H1 (cell line): ENCODE measurements at regions not wholly inside any gene's neighbourhood (a gene's known extent, or its start where the extent isn't known, plus 50 kb on each side); places are given as distances from the start of the nearest gene placed in this dataset.

Experiments
- CTCF ChIA-PET: fragments of 300-600 bp; sonication (Branson Sonifier 250); formaldehyde crosslinking; loops from one replicate; lab custom pipeline; 2021; ENCODE audit not compliant: partially characterized antibody; lab: Charles Lee
- POLR2A ChIA-PET: fragments of 300-600 bp; sonication (Branson Sonifier 250); formaldehyde crosslinking; loops from one replicate; lab custom pipeline; 2021; ENCODE audit warnings: inconsistent platforms; ENCODE audit not compliant: partially characterized antibody; lab: Charles Lee
- DNase-seq, 2 experiments: peaks; one replicate each; pipeline versions ENCODE4 v3.0.0 to v3.0.0-alpha.2; 2010 to 2022; ENCODE audit warnings: low spot score in 2 of 2, low read depth in 1 of 2, mixed read lengths in 1 of 2
- FAIRE-seq: peaks from 2 replicates; lab custom pipeline; 2011; peaks lifted over from hg19 to GRCh38; lab: Jason Lieb, UNC
- H2AFZ ChIP-seq: 2 replicates; pipeline ENCODE4 v1.8.1; 2012; ENCODE audit warnings: low read length, inconsistent platforms
- H2AK5ac ChIP-seq: 2 replicates; pipeline ENCODE4 v1.6.1; 2013; ENCODE audit warnings: low read depth, low read length
- H2BK120ac ChIP-seq: replicated peaks from 2 replicates; pipeline ENCODE3; 2013; ENCODE audit warnings: low read depth, low read length, inconsistent platforms
- H2BK12ac ChIP-seq: 2 replicates; pipeline ENCODE4 v1.6.1; 2013; ENCODE audit warnings: low read depth, low read length
- H2BK15ac ChIP-seq: 2 replicates; pipeline ENCODE4 v1.6.1; 2013; ENCODE audit warnings: low read length
- H2BK20ac ChIP-seq: 2 replicates; pipeline ENCODE4 v1.6.1; 2013; ENCODE audit warnings: low read length
- H2BK5ac ChIP-seq: 2 replicates; pipeline ENCODE4 v1.6.1; 2013; ENCODE audit warnings: low read depth, low read length
- H3K14ac ChIP-seq: 2 replicates; pipeline ENCODE4 v1.6.1; 2013; ENCODE audit warnings: inconsistent platforms; ENCODE audit not compliant: insufficient read length
- H3K18ac ChIP-seq: 2 replicates; pipeline ENCODE4 v1.6.1; 2013; ENCODE audit warnings: low read length; ENCODE audit errors: extremely low read depth
- H3K23ac ChIP-seq: 2 replicates; pipeline ENCODE4 v1.6.1; 2013; ENCODE audit warnings: inconsistent platforms; ENCODE audit not compliant: insufficient read length
- H3K23me2 ChIP-seq: 2 replicates; pipeline ENCODE4 v1.6.1; 2013; ENCODE audit warnings: low read depth, low read length
- H3K27ac ChIP-seq: 2 replicates; pipeline ENCODE4 v1.6.1; 2011; ENCODE audit warnings: low read depth, low read length, inconsistent platforms
- H3K27me3 ChIP-seq, 4 experiments: replicated peaks in 1 of 4; 1 replicate in 1 of 4; 2 replicates in 3 of 4; pipeline versions ENCODE4 v1.6.1 to v1.8.1; 2011 to 2013; ENCODE audit warnings: low read length in 3 of 4, mild to moderate bottlenecking in 3 of 4, inconsistent platforms in 2 of 4, mixed read lengths in 2 of 4, moderate library complexity in 1 of 4; ENCODE audit not compliant: control insufficient read depth in 3 of 4, insufficient read depth in 3 of 4; ENCODE audit errors: extremely low read depth in 1 of 4
- H3K36me3 ChIP-seq, 4 experiments: 2 replicates each; pipeline versions ENCODE4 v1.6.1 to v1.8.1; 2011 to 2013; ENCODE audit warnings: mild to moderate bottlenecking in 4 of 4, low read length in 3 of 4, moderate library complexity in 2 of 4, control low read depth in 1 of 4, inconsistent platforms in 1 of 4; ENCODE audit not compliant: insufficient read depth in 4 of 4, control insufficient read depth in 2 of 4
- H3K4ac ChIP-seq: replicated peaks from 2 replicates; pipeline ENCODE3; 2013; ENCODE audit warnings: low read length, low read depth, mixed read lengths, inconsistent platforms; ENCODE audit not compliant: insufficient read length
- H3K4me1 ChIP-seq, 4 experiments: replicated peaks in 1 of 4; 1 replicate in 1 of 4; 2 replicates in 3 of 4; pipeline versions ENCODE4 v1.6.1 to v1.8.1; 2011 to 2013; ENCODE audit warnings: low read length in 3 of 4, inconsistent platforms in 2 of 4, mixed read lengths in 1 of 4; ENCODE audit not compliant: insufficient read depth in 4 of 4, control insufficient read depth in 3 of 4
- H3K4me2 ChIP-seq, 2 experiments: 2 replicates each; pipeline versions ENCODE4 v1.6.1 to v1.8.1; 2011 to 2013; ENCODE audit warnings: low read depth in 2 of 2, low read length in 2 of 2, control low read depth in 1 of 2, inconsistent platforms in 1 of 2, mild to moderate bottlenecking in 1 of 2; ENCODE audit not compliant: insufficient read depth in 1 of 2
- H3K4me3 ChIP-seq, 4 experiments: fragments of 200-600, 300-600 bp in 1 of 4; sonication (generic), shearing (Covaris generic), sonication (Bioruptor Twin) in 1 of 4; 2 replicates each; pipeline versions ENCODE4 v1.5.1 to v1.8.1; 2011 to 2016; ENCODE audit warnings: low read length in 4 of 4, low read depth in 3 of 4, control low read depth in 2 of 4, inconsistent platforms in 2 of 4, mild to moderate bottlenecking in 2 of 4, mixed read lengths in 1 of 4, moderate library complexity in 1 of 4; ENCODE audit not compliant: insufficient read depth in 2 of 4; ENCODE audit errors: extremely low read depth in 1 of 4
- H3K56ac ChIP-seq: replicated peaks from 2 replicates; pipeline ENCODE3; 2013; ENCODE audit warnings: low read depth, mild to moderate bottlenecking, mixed read lengths, low read length, inconsistent platforms; ENCODE audit not compliant: insufficient read length
- H3K79me1 ChIP-seq: 2 replicates; pipeline ENCODE4 v1.6.1; 2013; ENCODE audit warnings: low read depth, low read length, control low read depth
- H3K79me2 ChIP-seq, 2 experiments: 2 replicates each; pipeline versions ENCODE4 v1.6.1 to v1.8.1; 2012 to 2013; ENCODE audit warnings: low read length in 2 of 2, mild to moderate bottlenecking in 2 of 2, inconsistent platforms in 1 of 2; ENCODE audit not compliant: insufficient read depth in 2 of 2, control insufficient read depth in 1 of 2
- H3K9ac ChIP-seq, 4 experiments: replicated peaks in 1 of 4; 1 replicate in 1 of 4; 2 replicates in 3 of 4; pipeline versions ENCODE4 v1.6.1 to v1.8.1; 2011 to 2013; ENCODE audit warnings: low read depth in 3 of 4, low read length in 3 of 4, control low read depth in 2 of 4, mild to moderate bottlenecking in 2 of 4, moderate library complexity in 2 of 4, inconsistent platforms in 1 of 4; ENCODE audit errors: extremely low read depth in 1 of 4
- H3K9me3 ChIP-seq, 2 experiments: 2 replicates each; pipeline versions ENCODE4 v1.6.1 to v1.8.1; 2012 to 2013; ENCODE audit warnings: mild to moderate bottlenecking in 2 of 2, moderate library complexity in 2 of 2, control low read depth in 1 of 2, inconsistent platforms in 1 of 2, low read depth in 1 of 2, low read length in 1 of 2, mixed read lengths in 1 of 2; ENCODE audit not compliant: insufficient read depth in 2 of 2
- H4K20me1 ChIP-seq, 2 experiments: replicated peaks in 1 of 2; 2 replicates each; pipeline versions ENCODE3 to v1.8.1; 2011 to 2013; ENCODE audit warnings: inconsistent platforms in 2 of 2, low read length in 2 of 2, mild to moderate bottlenecking in 1 of 2; ENCODE audit not compliant: insufficient read depth in 2 of 2, control insufficient read depth in 1 of 2
- H4K5ac ChIP-seq: 2 replicates; pipeline ENCODE4 v1.6.1; 2013; ENCODE audit warnings: low read length, low read depth, mixed read lengths, inconsistent platforms; ENCODE audit not compliant: insufficient read length
- H4K8ac ChIP-seq: 2 replicates; pipeline ENCODE4 v1.8.0; 2013; ENCODE audit warnings: mild to moderate bottlenecking, moderate library complexity, low read length, inconsistent platforms; ENCODE audit not compliant: insufficient read depth; ENCODE audit errors: extremely low read depth
- H4K91ac ChIP-seq: replicated peaks from 2 replicates; pipeline ENCODE3; 2013; ENCODE audit warnings: low read length, mixed read lengths, inconsistent platforms; ENCODE audit not compliant: insufficient read length
- HDAC2 ChIP-seq, 2 experiments: fragments of 300-600 bp in 1 of 2; sonication (generic) in 1 of 2; IDR thresholded peaks; 2 replicates each; pipeline ENCODE4 v1.6.1; 2011 to 2012; ENCODE audit warnings: low read depth in 2 of 2, low read length in 2 of 2, mild to moderate bottlenecking in 2 of 2, moderate library complexity in 2 of 2, borderline replicate concordance in 1 of 2, inconsistent platforms in 1 of 2
- RXRA ChIP-seq: IDR thresholded peaks from 2 replicates; pipeline ENCODE4 v1.6.1; 2011; ENCODE audit warnings: low read depth, mild to moderate bottlenecking, low read length, moderate library complexity; ENCODE audit not compliant: insufficient read depth
- SP4 ChIP-seq: IDR thresholded peaks from 2 replicates; pipeline ENCODE4 v1.6.1; 2012; ENCODE audit warnings: low read length, inconsistent platforms
- TCF12 ChIP-seq: IDR thresholded peaks from 2 replicates; pipeline ENCODE4 v1.6.1; 2011; ENCODE audit warnings: low read depth, mild to moderate bottlenecking, low read length
- WGBS, 2 experiments: shearing (Covaris generic) in 1 of 2; methylation state at CpG; one replicate each; pipeline versions ENCODE4 v1.1.6 to v1.1.7; 2013 to 2015; ENCODE audit warnings: low lambda C conversion rate in 2 of 2, mixed read lengths in 2 of 2, inconsistent platforms in 1 of 2, low coverage in 1 of 2, missing lambda C conversion rate in 1 of 2; ENCODE audit not compliant: insufficient replicate concordance in 2 of 2, insufficient coverage in 1 of 2, insufficient read length in 1 of 2; ENCODE audit errors: extremely low coverage in 1 of 2, missing lambda C conversion rate in 1 of 2; 5-methylcytosine and 5-hydroxymethylcytosine counted together

GRCh38 chr2:66701251-66701650, 266.3 kb downstream of the MEIS1 start:
- no peak for FAIRE-seq
- H3K27ac ChIP-seq, result no peak overlapping the region
- no peaks in the 10 kb centered on the region for H3K27me3 ChIP-seq
- no peak overlapping the region for H3K23ac ChIP-seq
- ChIA-PET POLR2A (no interaction called here), CTCF (no interaction called here)
- no peak overlapping the region for H3K18ac ChIP-seq
- no peaks in the 10 kb centered on the region for H3K23me2 ChIP-seq
- H3K36me3 ChIP-seq, result no peaks in the 10 kb centered on the region
- H2BK5ac ChIP-seq, result no peak overlapping the region
- H2AFZ ChIP-seq, result no peak overlapping the region
- H3K56ac ChIP-seq, result no peak overlapping the region
- H4K91ac ChIP-seq, result no peak overlapping the region
- no peak overlapping the region for H2BK15ac ChIP-seq
- H2AK5ac ChIP-seq, result no peak overlapping the region
- no peak overlapping the region for H2BK12ac ChIP-seq
- H3K4me1 ChIP-seq, result peaks cover 3 to 11% (median 5%) of the 10 kb centered on the region in 4 experiments; a peak in 6 of 7 replicates
- TF ChIP-seq SP4 (no peak), RXRA (no peak), HDAC2 (IDR thresholded peaks at IDR 0.05; ENCODE audit: borderline replicate concordance in 1 of 2, low read depth in 2 of 2, low read length in 2 of 2) (no peak), TCF12 (no peak)
- no peak overlapping the region for H3K4me3 ChIP-seq
- H4K20me1 ChIP-seq, result no peaks in the 10 kb centered on the region
- H3K79me1 ChIP-seq, result no peaks in the 10 kb centered on the region
- DNase-seq, result no peak
- H3K4me2 ChIP-seq, result no peak overlapping the region
- no peak overlapping the region for H3K14ac ChIP-seq
- no peaks in the 10 kb centered on the region for H3K9me3 ChIP-seq
- H2BK20ac ChIP-seq, result no peak overlapping the region
- no peak overlapping the region for H3K4ac ChIP-seq
- no peaks in the 10 kb centered on the region for H3K79me2 ChIP-seq
- H4K8ac ChIP-seq, result no peak overlapping the region
- 67% methylated on average over 2 of the region's 2 CpGs; no CpG with 5 or more reads in 1 of the 2 experiments for WGBS, 2 experiments
- no peak overlapping the region for H2BK120ac ChIP-seq
- no peak overlapping the region for H3K9ac ChIP-seq
- no peak overlapping the region for H4K5ac ChIP-seq
